ENCODE measurements at regions not wholly inside any gene's neighbourhood (a gene's known extent, or its start where the extent isn't known, plus 50 kb on each side); places are given as distances from the start of the nearest gene placed in this dataset.
A peak's percentile ranks its signal among the peaks of the same experiment; 100 is the strongest.

DNA sequence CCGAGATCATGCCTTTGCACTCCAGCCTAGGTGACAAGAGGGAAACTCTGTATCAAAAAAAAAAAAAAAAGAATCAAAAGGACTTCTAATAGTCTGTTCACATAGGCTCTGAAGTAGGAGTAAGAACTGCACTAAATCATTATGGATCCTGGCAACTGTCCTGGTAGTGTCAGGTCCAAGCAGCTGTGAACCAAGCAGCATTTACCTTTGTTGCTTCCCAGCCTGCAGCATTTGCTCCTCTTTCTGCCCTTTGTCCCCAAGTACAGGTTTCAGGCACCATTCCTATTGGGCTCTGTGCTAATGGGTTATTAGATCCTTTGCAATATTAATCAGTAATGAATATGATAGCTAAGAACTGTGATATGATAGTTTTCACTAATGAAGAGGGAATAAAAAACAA is 77.4 kb upstream of the NBEA start:
- DNase-seq, result no peak

DNA sequence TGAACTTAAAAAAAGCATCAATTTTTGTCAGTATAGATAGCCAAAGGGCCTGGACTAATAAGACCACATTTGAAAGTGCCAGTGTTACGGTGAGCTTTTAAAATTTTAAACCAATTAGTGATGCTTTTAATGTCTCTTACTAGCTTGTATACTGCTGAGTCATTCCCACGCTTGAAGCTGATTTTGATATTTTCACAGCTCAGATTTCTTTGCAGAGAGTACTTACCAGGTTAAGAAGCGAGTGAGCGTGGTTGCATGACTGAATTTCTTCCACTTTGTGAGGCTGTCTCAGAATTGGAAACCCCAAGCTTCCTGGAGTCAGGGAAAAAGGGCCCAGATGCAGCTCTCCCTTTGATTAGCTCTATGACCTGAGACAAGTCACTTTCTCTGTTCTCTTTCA is 74.5 kb upstream of the NBEA start:
- no peak for DNase-seq

DNA sequence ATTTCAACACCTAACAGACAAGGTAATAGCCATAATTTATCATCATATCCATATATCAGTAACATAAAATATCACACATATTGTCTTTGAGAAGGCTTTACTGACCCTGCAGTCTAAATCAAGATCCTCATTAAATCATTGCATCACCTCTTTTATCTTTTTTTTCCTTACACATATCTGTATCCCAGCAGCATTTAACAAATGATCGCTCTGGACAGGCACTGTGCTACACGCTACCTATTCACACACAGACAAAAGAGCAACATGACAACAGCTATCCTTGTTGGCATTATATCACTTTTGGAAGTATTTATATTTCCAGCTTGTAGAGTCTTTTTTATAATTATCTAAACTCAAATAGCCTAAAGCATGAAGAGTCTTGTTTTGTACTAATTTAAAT is 73.3 kb upstream of the NBEA start:
- no peak for DNase-seq

GRCh38 chr13:34869696-34870095 is 72.4 kb upstream of the NBEA start:
- no peak for DNase-seq

DNA sequence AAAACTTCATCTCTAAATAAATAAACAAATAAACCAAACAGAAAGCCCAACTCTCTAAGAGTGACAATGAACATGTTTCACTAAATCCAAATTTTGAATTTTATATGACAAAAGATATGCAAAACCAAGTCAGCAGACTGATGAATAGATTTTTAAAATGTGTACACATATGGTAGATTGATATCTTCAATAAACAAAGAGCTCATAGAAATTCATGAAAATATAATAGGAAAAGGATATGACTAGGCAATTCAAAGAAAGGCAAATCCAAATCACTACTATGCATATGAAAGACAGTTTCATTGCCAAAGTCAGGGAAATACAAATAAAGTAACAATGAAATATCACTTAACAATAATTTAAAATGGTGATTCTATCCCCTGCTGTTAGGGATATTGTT is 63.7 kb upstream of the NBEA start:
- DNase-seq, result no peak

GRCh38 chr13:34879851-34880250 is 62.2 kb upstream of the NBEA start:
- no peak for DNase-seq

DNA sequence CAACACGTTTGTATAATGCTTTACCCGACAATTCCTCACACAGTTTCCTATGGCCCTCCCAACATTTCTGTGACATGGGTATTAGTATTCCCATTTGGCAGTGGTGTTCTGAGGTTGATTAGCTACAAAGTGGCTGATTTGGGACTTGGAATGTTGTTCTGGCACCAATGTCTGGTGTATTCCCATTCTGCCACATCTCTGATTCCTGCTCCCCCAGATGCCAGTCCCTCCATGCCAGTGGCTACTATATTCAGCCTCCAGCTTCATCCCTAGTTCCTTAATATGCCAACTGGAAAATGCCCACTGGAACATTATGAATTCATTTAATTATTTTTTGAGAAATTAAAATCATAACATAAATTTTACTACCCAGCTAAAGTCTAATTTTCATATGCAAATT is 60.6 kb upstream of the NBEA start:
- no peak for DNase-seq

- peak; percentile 65 for DNase-seq
Observed at GRCh38 chr13:34883396-34883795, 58.7 kb upstream of the NBEA start.

GRCh38 chr13:34884366-34884765 is 57.7 kb upstream of the NBEA start:
- no peak for DNase-seq

- no peak for DNase-seq
Observed at GRCh38 chr13:34886121-34886875, 55.8 kb upstream of the NBEA start.

DNA sequence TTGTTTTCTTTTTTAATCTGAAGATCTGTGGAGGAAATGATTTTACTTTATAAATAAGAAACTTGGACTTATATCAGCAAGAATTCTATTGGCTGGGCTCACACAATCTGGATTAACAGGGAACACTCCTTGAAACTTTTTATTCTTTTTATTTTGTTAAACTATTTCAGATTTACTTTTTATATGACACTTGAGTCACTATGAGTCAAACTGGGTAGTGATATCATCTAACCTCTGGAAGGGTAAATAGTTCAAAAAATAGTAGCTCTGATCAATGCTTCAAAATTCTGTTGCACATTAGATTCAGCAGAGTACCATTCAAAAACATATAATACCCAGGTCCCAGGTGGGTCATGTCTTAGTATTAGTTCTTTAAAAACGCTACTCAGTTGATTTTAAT is 55.1 kb upstream of the NBEA start:
- DNase-seq, result no peak
